Gastrocnemius medialis (tissue), 4 donors: ENCODE measurements at regions not wholly inside any gene's neighbourhood (a gene's known extent, or its start where the extent isn't known, plus 50 kb on each side); places are given as distances from the start of the nearest gene placed in this dataset.

Experiments
- ATAC-seq, 2 donors: fragments of 150-250 bp; one replicate each; pipeline ENCODE4 v1.9.1; 2016
- DNase-seq, 2 donors: peaks; one replicate each; pipeline ENCODE4 v3.0.0-alpha.2; 2019
- H3K27ac ChIP-seq, 4 donors: fragments of 200-600 bp; sonication (generic); 1 replicate in 1 of 4; 2 replicates in 3 of 4; pipeline ENCODE4 v1.5.1; 2016 to 2018; ENCODE audit warnings: mild to moderate bottlenecking in 2 of 4, moderate library complexity in 1 of 4
- H3K27me3 ChIP-seq, 3 donors: fragments of 200-600 bp; sonication (generic) in 2 of 3; 1 replicate in 1 of 3; 2 replicates in 2 of 3; pipeline versions ENCODE4 v1.5.1 to v1.6.0; 2016 to 2019; ENCODE audit warnings: mild to moderate bottlenecking in 1 of 3, moderate library complexity in 1 of 3
- H3K36me3 ChIP-seq, 2 donors: fragments of 200-600 bp; sonication (generic) in 1 of 2; one replicate each; pipeline ENCODE4 v1.5.1; 2017 to 2018
- H3K4me1 ChIP-seq, 2 donors: fragments of 200-600 bp; sonication (generic) in 1 of 2; one replicate each; pipeline ENCODE4 v1.5.1; 2016 to 2017; ENCODE audit warnings: mild to moderate bottlenecking in 2 of 2
- H3K4me3 ChIP-seq, 4 donors: fragments of 200-600 bp; sonication (generic) in 3 of 4; 1 replicate in 1 of 4; 2 replicates in 3 of 4; pipeline ENCODE4 v1.5.1; 2016 to 2019; ENCODE audit warnings: mild to moderate bottlenecking in 2 of 4
- H3K9me3 ChIP-seq, 3 donors: fragments of 200-600 bp; sonication (generic) in 2 of 3; 1 replicate in 1 of 3; 2 replicates in 2 of 3; pipeline ENCODE4 v1.5.1; 2016 to 2019
- CTCF ChIP-seq, 5 experiments: fragments of 450-650 bp in 3 of 5; fragments of 200-600 bp in 2 of 5; sonication (generic) in 2 of 5; IDR thresholded peaks in 4 of 5; conservative IDR thresholded peaks in 1 of 5; 1 replicate in 4 of 5; 2 replicates in 1 of 5; pipeline ENCODE4 v1.5.1; 2016 to 2019; ENCODE audit warnings: antibody characterized with exemption in 5 of 5, mild to moderate bottlenecking in 3 of 5, moderate library complexity in 3 of 5
- POLR2A ChIP-seq, 2 donors: fragments of 450-650 bp; IDR thresholded peaks; one replicate each; pipeline ENCODE4 v1.6.1; 2017; ENCODE audit warnings: antibody characterized with exemption in 2 of 2, mild to moderate bottlenecking in 2 of 2, moderate library complexity in 2 of 2
- in situ Hi-C, 4 donors: fragments of 200-750 bp; cut with MboI; loops; one replicate each; pipeline versions ENCODE4 v1.15.0 to v1.8.0; 2017; ENCODE audit warnings: low sequenced_read_pairs in 4 of 4
- intact Hi-C: fragments of 100-400 bp; cut with DNase I; formaldehyde crosslinking; loops from one replicate; pipeline ENCODE4 v1.15.1; 2023; ENCODE audit warnings: low total_unique reads

GRCh38 chr5:173730632-173731298 is 114.3 kb upstream of the BOD1 start:
- no peak overlapping the region for H3K4me3 ChIP-seq
- H3K27me3 ChIP-seq = no peaks in the 10 kb centered on the region
- in situ Hi-C loops = no loop called here
- H3K36me3 ChIP-seq = no peaks in the 10 kb centered on the region
- DNase-seq (no peak), ATAC-seq (no peak)
- no peak overlapping the region for H3K27ac ChIP-seq
- intact Hi-C loops = no loop called here
- H3K9me3 ChIP-seq = peaks cover 0 to 4% (median 0%) of the 10 kb centered on the region in 3 donors
- no peaks in the 10 kb centered on the region for H3K4me1 ChIP-seq
- TF ChIP-seq POLR2A (IDR thresholded peaks at IDR 0.05) (no peak), CTCF (IDR thresholded peaks at IDR 0.05 in 4 of 5, conservative IDR thresholded peaks at IDR 0.05 in 1 of 5) (no peak)

- in situ Hi-C loops = no loop called here
Measured at GRCh38 chr5:173733021-173733420, 116.6 kb upstream of the BOD1 start.

GRCh38 chr5:173733425-173733824 is 117.0 kb upstream of the BOD1 start:
- no peak for DNase-seq
- H3K4me3 ChIP-seq = no peak overlapping the region

More at GRCh38 chr5:173733021-173733420, 116.6 kb upstream of the BOD1 start:
- no peaks in the 10 kb centered on the region for H3K27me3 ChIP-seq
- no peaks in the 10 kb centered on the region for H3K9me3 ChIP-seq
- H3K27ac ChIP-seq = no peak overlapping the region
- ATAC-seq (no peak), DNase-seq (no peak)
- H3K4me1 ChIP-seq = no peaks in the 10 kb centered on the region
- H3K4me3 ChIP-seq = no peak overlapping the region
- no peaks in the 10 kb centered on the region for H3K36me3 ChIP-seq
- intact Hi-C loops = no loop called here
- TF ChIP-seq CTCF (IDR thresholded peaks at IDR 0.05 in 4 of 5, conservative IDR thresholded peaks at IDR 0.05 in 1 of 5) (no peak), POLR2A (IDR thresholded peaks at IDR 0.05) (no peak)

GRCh38 chr5:173733831-173734501 is 117.5 kb upstream of the BOD1 start:
- no peak for ATAC-seq
- intact Hi-C loops (no loop called here), in situ Hi-C loops (no loop called here)
- Histone ChIP-seq H3K4me3 (no peak overlapping the region), H3K27me3 (no peaks in the 10 kb centered on the region), H3K9me3 (no peaks in the 10 kb centered on the region), H3K36me3 (no peaks in the 10 kb centered on the region), H3K27ac (no peak overlapping the region), H3K4me1 (no peaks in the 10 kb centered on the region)
- no peak for DNase-seq
- TF ChIP-seq CTCF (IDR thresholded peaks at IDR 0.05 in 4 of 5, conservative IDR thresholded peaks at IDR 0.05 in 1 of 5) (no peak), POLR2A (IDR thresholded peaks at IDR 0.05) (no peak)

More at GRCh38 chr5:173733425-173733824, 117.0 kb upstream of the BOD1 start:
- Histone ChIP-seq H3K27me3 (no peaks in the 10 kb centered on the region), H3K4me1 (no peaks in the 10 kb centered on the region), H3K36me3 (no peaks in the 10 kb centered on the region), H3K27ac (no peak overlapping the region), H3K9me3 (no peaks in the 10 kb centered on the region)
- in situ Hi-C loops (no loop called here), intact Hi-C loops (no loop called here)
- ATAC-seq = no peak
- TF ChIP-seq CTCF (IDR thresholded peaks at IDR 0.05 in 4 of 5, conservative IDR thresholded peaks at IDR 0.05 in 1 of 5) (no peak), POLR2A (IDR thresholded peaks at IDR 0.05) (no peak)
